GM18519 (cell line): ENCODE measurements at regions not wholly inside any gene's neighbourhood (a gene's known extent, or its start where the extent isn't known, plus 50 kb on each side); places are given as distances from the start of the nearest gene placed in this dataset.
"Not testable (repeated sequence)": the region's sequence is repeated elsewhere in the genome, so short reads cannot be mapped to it uniquely, and the experiment has no call there.

Experiments used
- ATAC-seq: cut with Tn5 transposase; IDR thresholded peaks from one replicate; pipeline ENCODE4 v1.9.1; 2021; ENCODE audit warnings: mild to moderate bottlenecking, moderate library complexity; ENCODE audit not compliant: unreplicated experiment, low FRiP score

GRCh38 chr7:113625494-113626102, 293.2 kb downstream of the PPP1R3A start:
- no peak for ATAC-seq

- no peak for ATAC-seq
Observed at GRCh38 chr7:113622796-113623195, 296.0 kb downstream of the PPP1R3A start.

DNA sequence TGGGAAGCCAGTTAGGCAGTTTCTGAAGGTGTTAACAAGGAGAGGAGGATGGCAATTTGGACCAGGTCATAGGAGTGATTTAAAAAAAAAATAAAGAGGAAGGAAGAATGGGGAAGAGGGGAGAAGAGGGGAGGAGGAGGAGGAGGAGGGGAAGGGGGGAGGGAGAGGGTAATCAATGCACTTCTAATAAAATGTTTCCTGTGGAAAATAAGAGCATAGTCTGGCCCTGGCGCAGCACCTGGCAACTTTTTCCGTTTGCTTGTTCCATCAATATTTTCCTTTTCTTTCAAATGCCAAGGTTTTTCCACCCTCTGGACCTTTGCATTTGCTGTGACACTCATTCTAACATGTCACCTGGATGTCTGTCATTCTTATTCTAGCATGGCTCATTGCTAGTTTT, 308.2 kb downstream of the PPP1R3A start:
- no peak for ATAC-seq

GRCh38 chr7:113608782-113609181, 310.0 kb downstream of the PPP1R3A start:
- no peak for ATAC-seq

- ATAC-seq: no peak
Observed at GRCh38 chr7:113606325-113606724, 312.5 kb downstream of the PPP1R3A start.

DNA sequence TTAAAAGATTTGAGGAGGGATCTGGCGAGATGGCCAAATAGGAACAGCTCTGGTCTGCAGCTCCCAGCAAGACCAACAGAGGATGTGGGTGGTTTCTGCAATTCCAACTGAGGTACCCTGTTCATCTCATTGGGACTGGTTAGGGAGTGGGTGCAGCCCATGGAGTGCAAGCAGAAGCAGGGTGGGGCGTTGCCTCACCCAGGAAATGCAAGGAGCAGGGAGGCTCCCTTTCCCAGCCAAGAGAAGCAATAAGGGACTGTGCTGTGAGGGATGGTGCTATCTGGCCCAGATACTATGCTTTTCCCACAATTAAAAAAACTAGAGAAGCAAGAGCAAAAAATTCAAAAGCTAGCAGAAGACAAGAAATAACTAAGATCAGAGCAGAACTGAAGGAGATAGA, 318.4 kb downstream of the PPP1R3A start:
- not testable (repeated sequence) for ATAC-seq

DNA sequence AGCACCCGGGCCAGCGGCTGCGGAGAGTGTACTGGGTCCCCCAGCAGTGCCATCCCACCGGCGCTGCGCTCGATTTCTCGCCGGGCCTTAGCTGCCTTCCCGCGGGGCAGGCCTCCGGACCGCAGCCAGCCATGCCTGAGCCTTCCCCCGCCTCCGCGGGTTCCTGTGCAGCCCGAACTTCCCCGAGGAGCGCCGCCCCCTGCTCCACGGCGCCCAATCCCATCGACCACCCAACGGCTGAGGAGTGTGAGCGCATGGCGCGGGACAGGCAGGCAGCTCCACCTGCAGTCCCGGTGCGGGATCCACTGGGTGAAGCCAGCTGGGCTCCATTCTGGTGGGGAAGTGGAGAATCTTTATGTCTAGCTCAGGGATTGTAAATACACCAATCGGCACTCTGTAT, 325.4 kb downstream of the PPP1R3A start:
- ATAC-seq: not testable (repeated sequence)

DNA sequence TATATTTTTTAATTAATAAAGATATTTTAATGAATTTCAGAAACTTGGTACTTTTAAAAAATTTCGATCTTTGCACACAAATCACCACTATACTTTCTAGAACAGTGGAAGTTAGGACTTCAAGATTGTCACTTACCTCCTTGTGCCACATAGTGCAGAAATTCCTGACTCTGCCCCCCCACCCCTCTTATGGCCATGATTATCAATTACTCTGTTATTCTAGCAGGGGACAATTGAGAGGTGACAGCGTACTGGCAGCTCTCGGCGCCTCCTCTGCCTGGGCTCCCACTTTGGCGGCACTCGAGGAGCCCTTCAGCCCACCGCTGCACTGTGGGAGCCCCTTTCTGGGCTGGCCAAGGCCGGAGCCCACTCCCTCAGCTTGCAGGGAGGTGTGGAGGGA, 325.9 kb downstream of the PPP1R3A start:
- not testable (repeated sequence) for ATAC-seq

DNA sequence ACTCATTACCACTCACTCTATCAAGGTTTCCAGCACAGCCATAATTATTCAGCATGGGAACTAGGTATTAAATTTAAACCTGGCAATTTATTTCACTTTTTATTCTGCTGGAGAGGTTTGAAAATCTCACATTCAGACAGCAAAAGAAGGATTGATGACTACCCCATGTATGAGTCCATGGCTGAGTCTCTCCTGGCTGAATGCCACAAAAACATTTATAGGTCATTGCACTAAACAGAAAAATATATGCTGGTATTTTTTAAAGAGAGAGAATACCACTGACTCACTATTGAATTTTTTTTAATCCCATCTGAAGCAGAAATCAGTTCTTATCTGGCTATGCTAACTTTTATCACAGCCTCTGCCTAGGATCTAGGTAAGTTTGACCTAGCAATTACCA, 336.3 kb downstream of the PPP1R3A start:
- ATAC-seq: no peak

DNA sequence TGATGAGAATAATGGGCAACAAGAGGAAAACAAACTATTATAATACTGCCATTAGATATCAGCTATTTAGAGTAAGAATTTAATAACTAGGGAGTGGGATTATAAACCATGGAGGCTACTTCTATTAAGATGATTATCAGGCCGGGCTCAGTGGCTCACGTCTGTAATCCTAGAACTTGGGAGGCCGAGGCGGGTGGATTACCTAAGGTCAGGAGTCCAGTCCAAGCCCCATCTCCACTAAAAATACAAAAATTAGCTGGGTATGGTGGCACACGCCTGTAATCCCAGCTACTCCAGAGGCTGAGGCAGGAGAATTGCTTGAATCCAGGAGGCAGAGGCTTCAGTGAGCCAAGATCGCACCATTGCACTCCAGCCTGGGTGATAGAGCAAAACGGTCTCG, 355.6 kb downstream of the PPP1R3A start:
- ATAC-seq: not testable (repeated sequence)

DNA sequence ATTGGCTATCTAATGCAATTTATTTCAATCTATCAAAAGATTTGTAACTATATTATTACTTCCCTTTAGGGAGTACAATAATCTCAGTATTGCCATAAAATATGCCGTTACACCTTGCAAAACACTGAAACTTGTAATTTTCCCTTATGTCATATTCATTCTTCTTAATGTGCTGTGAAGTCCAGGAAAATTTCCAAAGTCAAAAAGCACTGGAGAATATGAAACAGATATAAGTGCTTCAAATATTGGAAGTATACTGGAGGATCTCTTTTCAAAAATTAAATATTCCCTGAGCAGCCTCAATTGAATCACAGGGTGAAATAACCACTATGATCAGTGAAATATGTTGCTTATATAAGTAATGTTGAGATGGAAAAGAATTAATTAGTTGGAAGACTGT, 356.0 kb downstream of the PPP1R3A start:
- no peak for ATAC-seq

GRCh38 chr7:113562242-113562641, 356.6 kb downstream of the PPP1R3A start:
- ATAC-seq: no peak

- ATAC-seq: no peak
Observed at GRCh38 chr7:113561446-113561845, 357.4 kb downstream of the PPP1R3A start.

- no peak for ATAC-seq
Observed at GRCh38 chr7:113550966-113551365, 367.8 kb downstream of the PPP1R3A start.

DNA sequence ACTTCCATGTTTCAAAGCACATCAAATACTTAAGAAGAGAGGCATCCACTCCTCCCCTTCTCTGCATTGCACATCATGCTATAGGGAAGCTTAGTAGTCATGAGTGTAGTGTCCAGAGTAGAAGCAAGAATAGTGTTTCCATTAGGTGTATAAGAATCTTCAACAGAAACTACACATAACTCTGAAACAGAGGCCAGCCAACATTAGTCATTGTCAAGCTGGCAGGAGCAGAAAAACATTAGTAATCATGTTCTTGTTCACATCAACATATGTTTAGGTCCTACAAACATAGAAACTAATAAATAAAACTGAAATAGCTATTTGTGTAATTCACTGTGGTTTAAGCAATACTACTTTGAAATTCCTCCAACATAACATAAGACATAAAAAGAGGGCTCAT, 370.2 kb downstream of the PPP1R3A start:
- no peak for ATAC-seq

- ATAC-seq: no peak
Observed at GRCh38 chr7:113548137-113548536, 370.7 kb downstream of the PPP1R3A start.

DNA sequence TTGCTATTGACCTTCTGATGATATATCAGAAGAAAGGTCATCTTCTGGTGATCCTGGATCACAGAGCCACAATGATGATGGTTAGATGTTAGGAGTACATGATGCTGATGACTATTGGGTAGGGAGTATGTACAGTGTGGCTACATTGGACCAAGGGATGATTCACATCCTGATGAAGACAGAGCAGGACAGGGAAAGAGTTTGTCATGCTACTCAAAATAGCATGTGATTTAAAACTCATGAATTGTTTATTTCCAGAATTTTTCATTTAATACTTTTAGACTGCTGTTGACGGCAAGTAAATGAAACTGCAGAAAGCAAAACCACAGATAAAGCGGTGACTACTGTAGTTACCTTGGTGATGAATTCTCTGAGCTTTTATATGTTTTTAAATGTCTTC, 397.3 kb downstream of the PPP1R3A start:
- no peak for ATAC-seq

- no peak for ATAC-seq
Observed at GRCh38 chr7:113519472-113519871, 399.3 kb downstream of the PPP1R3A start.

DNA sequence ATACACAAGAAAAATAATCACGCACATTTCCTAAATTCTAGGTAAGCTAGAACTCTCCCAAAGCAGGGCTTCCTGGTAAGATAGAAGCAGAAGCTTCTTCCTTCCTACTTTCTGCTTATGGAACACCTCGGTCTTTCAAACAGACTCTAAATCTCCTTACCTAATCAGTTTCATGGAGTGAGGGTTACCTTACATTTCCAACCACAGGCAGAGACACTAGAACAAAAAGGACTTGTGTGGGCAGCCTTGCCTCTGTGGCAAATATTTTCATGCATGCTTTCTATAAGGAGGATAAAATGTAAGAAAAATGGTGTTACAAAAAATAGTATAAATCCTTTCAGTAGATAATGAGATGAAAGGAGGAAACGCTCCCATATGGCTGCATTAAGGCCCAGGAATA, 386.3 kb upstream of the SMIM30 start:
- no peak for ATAC-seq

GRCh38 chr7:113504142-113504541, 385.8 kb upstream of the SMIM30 start:
- no peak for ATAC-seq

- ATAC-seq: not testable (repeated sequence)
Observed at GRCh38 chr7:113496586-113496985, 378.2 kb upstream of the SMIM30 start.

GRCh38 chr7:113494797-113495566, 376.6 kb upstream of the SMIM30 start:
- not testable (repeated sequence) for ATAC-seq
